ENCODE measurements at regions not wholly inside any gene's neighbourhood (a gene's known extent, or its start where the extent isn't known, plus 50 kb on each side); places are given as distances from the start of the nearest gene placed in this dataset. TPM values are rescaled to one million over a fixed set of nuclear protein-coding genes. Genes with fewer than 3 reads are reported as not detected.

DNA sequence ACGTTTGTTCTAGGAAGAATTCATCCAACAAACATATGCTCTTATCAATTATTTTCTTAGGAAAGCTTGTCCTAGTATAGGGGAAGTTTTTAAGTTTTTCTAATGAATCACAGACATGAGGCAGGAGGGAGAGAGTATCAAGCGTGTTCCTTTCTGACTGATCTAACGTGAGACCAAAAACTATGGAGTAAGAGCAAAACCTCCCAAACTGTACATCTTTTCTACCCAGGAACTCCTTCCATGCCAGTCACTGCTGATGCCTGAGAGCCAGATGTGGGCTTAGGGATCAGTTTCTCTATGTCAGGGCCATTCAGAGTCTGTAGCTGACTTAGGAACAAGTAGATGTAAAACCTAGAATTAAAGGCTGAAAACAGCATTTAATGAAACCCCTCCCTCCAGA lies 51.7 kb upstream of the NFIB start:
- H3K4me1 ChIP-seq (ENCODE audit: control insufficient read depth, extremely low read depth, insufficient read depth, low read length): peaks cover 3% of the 10 kb centered on the region

More for the DNA sequence above, 51.7 kb upstream of the NFIB start:
- H3K27ac ChIP-seq (ENCODE audit: insufficient read depth, low read depth, low read length): no peak overlapping the region
- H3K4me3 ChIP-seq (replicated peaks in 1 of 3; ENCODE audit: insufficient read depth in 1 of 3, low read depth in 1 of 3, low read length in 3 of 3): no peak overlapping the region
- FAIRE-seq: no peak
- no peaks in the 10 kb centered on the region for H3K9me1 ChIP-seq (replicated peaks; ENCODE audit: control insufficient read depth, extremely low read depth, insufficient read depth, low read length)
- no peak overlapping the region for H3K4me2 ChIP-seq (ENCODE audit: insufficient read depth, low read length)
- H3K36me3 ChIP-seq (ENCODE audit: control insufficient read depth in 2 of 2, extremely low read depth in 1 of 2, insufficient read depth in 2 of 2, low read length in 2 of 2): no peaks in the 10 kb centered on the region
- dilution Hi-C loops (cut with MboI; ENCODE audit: extremely low pct_ligation_motif_present, low sequenced_read_pairs): no loop called here
- H3K9ac ChIP-seq (replicated peaks; ENCODE audit: extremely low read depth, insufficient read depth, low read length): no peak overlapping the region
- peak overlapping the region; percentile 52 for H2AFZ ChIP-seq (ENCODE audit: low read depth, low read length)
- CTCF ChIA-PET: interaction anchor here (1.4 kb wide), 1 partner anchor 12 kb away, joined by 6 read pairs; no protein-coding TSS in a partner anchor
- TF ChIP-seq GATA2 (IDR thresholded peaks at IDR 0.05; ENCODE audit: insufficient read depth, insufficient read length, low read depth, low read length) (no peak), MYC (IDR thresholded peaks at IDR 0.05; ENCODE audit: low read depth, low read length) (no peak), CTCF (IDR thresholded peaks at IDR 0.05; ENCODE audit: extremely low read depth in 1 of 2, insufficient read depth in 1 of 2, low read depth in 1 of 2, low read length in 2 of 2) (no peak), EZH2 (IDR thresholded peaks at IDR 0.05; ENCODE audit: borderline replicate concordance, low read depth, low read length, severe bottlenecking) (no peak), POLR2AphosphoS5 (IDR thresholded peaks at IDR 0.05; ENCODE audit: insufficient read depth, low read depth, low read length) (no peak), FOS (IDR thresholded peaks at IDR 0.05; ENCODE audit: borderline replicate concordance, insufficient read depth, low read length) (no peak), MAX (IDR thresholded peaks at IDR 0.05; ENCODE audit: insufficient read depth, insufficient read length) (no peak), JUN (IDR thresholded peaks at IDR 0.05; ENCODE audit: borderline replicate concordance, insufficient read depth, insufficient read length, low read depth) (no peak), POLR2A (IDR thresholded peaks at IDR 0.05; ENCODE audit: low read depth, low read length) (no peak)
- POLR2A ChIA-PET: no interaction called here
- no peaks in the 10 kb centered on the region for H3K79me2 ChIP-seq (ENCODE audit: control insufficient read depth, insufficient read depth, low read length)
- no TSS peak for BruUV-seq (replicated peaks)
- intact Hi-C loops (cut with micrococcal nuclease): no loop called here
- H3K27me3 ChIP-seq (ENCODE audit: control insufficient read depth in 2 of 2, insufficient read depth in 2 of 2, low read length in 2 of 2): no peaks in the 10 kb centered on the region
- no peaks in the 10 kb centered on the region for H4K20me1 ChIP-seq (replicated peaks; ENCODE audit: control insufficient read depth, extremely low read depth, insufficient read depth, low read length)
- H3K9me3 ChIP-seq (replicated peaks; ENCODE audit: control insufficient read depth, insufficient read depth, low read length): no peaks in the 10 kb centered on the region
- DNase-seq (ENCODE audit: low read depth, low spot score): no peak

Small RNAs in the stretch of these regions (small RNA-seq; reads per million reads assigned to genes)
- not detected for gene AL159169.1 (ENCODE audit: insufficient read depth, insufficient read length, low read depth, low replicate concordance)
